ENCODE measurements at regions not wholly inside any gene's neighbourhood (a gene's known extent, or its start where the extent isn't known, plus 50 kb on each side); places are given as distances from the start of the nearest gene placed in this dataset.

DNA sequence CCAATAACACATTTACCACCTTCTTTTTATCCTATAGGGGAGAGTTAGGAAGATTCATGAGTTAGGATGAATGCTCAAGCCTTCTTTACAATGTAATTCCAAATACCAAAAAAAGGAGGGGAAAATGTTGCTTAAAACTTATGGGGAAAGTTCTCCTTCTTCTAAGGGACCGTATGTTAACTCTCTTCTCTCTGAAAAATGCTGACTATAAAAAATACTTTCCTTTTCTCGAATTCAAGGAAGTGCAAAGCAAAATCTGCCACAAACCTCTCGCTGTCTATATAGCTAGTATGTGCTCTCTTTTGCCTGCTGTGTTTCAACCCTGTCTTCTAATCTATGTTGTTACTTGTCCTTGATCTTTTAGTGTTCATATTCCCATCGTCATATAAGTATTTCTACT is 768.6 kb upstream of the C9orf72 start:
- TF ChIP-seq, protein P1, sequence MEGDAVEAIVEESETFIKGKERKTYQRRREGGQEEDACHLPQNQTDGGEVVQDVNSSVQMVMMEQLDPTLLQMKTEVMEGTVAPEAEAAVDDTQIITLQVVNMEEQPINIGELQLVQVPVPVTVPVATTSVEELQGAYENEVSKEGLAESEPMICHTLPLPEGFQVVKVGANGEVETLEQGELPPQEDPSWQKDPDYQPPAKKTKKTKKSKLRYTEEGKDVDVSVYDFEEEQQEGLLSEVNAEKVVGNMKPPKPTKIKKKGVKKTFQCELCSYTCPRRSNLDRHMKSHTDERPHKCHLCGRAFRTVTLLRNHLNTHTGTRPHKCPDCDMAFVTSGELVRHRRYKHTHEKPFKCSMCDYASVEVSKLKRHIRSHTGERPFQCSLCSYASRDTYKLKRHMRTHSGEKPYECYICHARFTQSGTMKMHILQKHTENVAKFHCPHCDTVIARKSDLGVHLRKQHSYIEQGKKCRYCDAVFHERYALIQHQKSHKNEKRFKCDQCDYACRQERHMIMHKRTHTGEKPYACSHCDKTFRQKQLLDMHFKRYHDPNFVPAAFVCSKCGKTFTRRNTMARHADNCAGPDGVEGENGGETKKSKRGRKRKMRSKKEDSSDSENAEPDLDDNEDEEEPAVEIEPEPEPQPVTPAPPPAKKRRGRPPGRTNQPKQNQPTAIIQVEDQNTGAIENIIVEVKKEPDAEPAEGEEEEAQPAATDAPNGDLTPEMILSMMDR (IDR thresholded peaks at IDR 0.05): no peak
- TF ChIP-seq TCF7L2 (IDR thresholded peaks at IDR 0.05; ENCODE audit: low read depth, low read length): no peak
- no peak for TF ChIP-seq POLR2AphosphoS5 (IDR thresholded peaks at IDR 0.05; ENCODE audit: low read depth, low read length)
- TF ChIP-seq REST (IDR thresholded peaks at IDR 0.05; ENCODE audit: insufficient read depth in 1 of 2, low read depth in 2 of 2, low read length in 1 of 2): no peak
